Upper lobe of left lung (tissue), 4 donors: ENCODE measurements at regions not wholly inside any gene's neighbourhood (a gene's known extent, or its start where the extent isn't known, plus 50 kb on each side); places are given as distances from the start of the nearest gene placed in this dataset.

ENCODE experiments used
- CTCF ChIP-seq, 6 experiments: fragments of 450-650 bp in 4 of 6; fragments of 200-600 bp in 2 of 6; sonication (generic) in 2 of 6; IDR thresholded peaks; one replicate each; pipeline ENCODE4 v1.5.1; 2016 to 2019; ENCODE audit warnings: antibody characterized with exemption in 6 of 6
- EP300 ChIP-seq, 4 donors: sonication (generic); formaldehyde crosslinking; IDR thresholded peaks; one replicate each; pipeline ENCODE4 v1.5.1; 2017; ENCODE audit warnings: antibody characterized with exemption in 4 of 4, control low read depth in 2 of 4
- POLR2A ChIP-seq, 4 donors: fragments of 450-650 bp; IDR thresholded peaks; one replicate each; pipeline ENCODE4 v1.5.1; 2016 to 2017; ENCODE audit warnings: antibody characterized with exemption in 4 of 4, mild to moderate bottlenecking in 2 of 4
- POLR2AphosphoS5 ChIP-seq, 2 donors: sonication (generic); formaldehyde crosslinking; IDR thresholded peaks; one replicate each; pipeline ENCODE4 v1.5.1; 2017; ENCODE audit warnings: antibody characterized with exemption in 2 of 2

GRCh38 chr10:83248106-83248631 lies 891.1 kb upstream of the GHITM start:
- TF ChIP-seq CTCF (IDR thresholded peaks at IDR 0.05) (no peak), POLR2A (IDR thresholded peaks at IDR 0.05) (no peak), POLR2AphosphoS5 (IDR thresholded peaks at IDR 0.05) (no peak), EP300 (IDR thresholded peaks at IDR 0.05) (no peak)
